ENCODE measurements at regions not wholly inside any gene's neighbourhood (a gene's known extent, or its start where the extent isn't known, plus 50 kb on each side); places are given as distances from the start of the nearest gene placed in this dataset.
"Not testable (repeated sequence)": the region's sequence is repeated elsewhere in the genome, so short reads cannot be mapped to it uniquely, and the experiment has no call there.

DNA sequence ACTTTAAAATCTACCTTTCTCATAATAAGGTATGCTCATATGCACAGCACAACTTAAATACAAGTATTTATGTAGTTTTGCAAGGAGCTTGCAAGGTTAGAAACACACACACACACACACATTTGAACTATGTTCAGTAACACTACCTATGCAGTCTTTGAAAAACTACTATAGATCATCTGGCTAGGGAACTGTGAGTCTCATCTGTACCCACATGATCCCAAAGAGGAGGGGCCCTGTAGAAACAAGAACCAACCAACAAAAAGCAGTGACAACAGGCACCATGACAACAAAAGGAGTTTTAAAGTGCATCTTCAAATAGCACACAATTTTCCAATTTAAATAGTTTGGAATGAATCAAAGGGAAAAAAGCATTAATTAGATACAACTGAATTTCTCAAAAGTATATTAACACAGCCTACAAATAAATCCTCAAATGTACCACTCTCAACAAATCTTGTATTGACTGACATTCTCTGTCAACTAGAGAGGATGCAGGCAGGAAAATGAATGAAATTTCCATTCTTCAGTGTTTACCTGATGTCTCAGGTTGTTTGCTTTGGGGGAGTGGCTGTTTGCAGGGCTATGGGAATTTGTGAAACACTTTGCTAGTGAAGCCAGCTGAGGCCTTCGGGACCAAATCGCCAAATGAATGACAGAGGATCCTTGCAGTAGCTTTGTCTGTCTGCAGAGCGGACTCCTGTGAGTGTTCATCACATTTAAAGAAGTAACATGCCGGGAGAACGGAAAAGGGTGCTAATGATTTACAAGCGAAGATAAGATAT is 297.6 kb downstream of the BCL2L11 start:
- DNase-seq (ENCODE audit: low read depth in 1 of 2, low spot score in 2 of 2); H2BK20ac ChIP-seq (ENCODE audit: low read length); H3K27me3 ChIP-seq (replicated peaks in 1 of 4; ENCODE audit: control insufficient read depth in 3 of 4, extremely low read depth in 1 of 4, insufficient read depth in 3 of 4, low read length in 3 of 4); H2BK120ac ChIP-seq (replicated peaks; ENCODE audit: low read depth, low read length); H3K4me3 ChIP-seq (ENCODE audit: extremely low read depth in 1 of 4, insufficient read depth in 2 of 4, low read depth in 3 of 4, low read length in 4 of 4); H3K79me2 ChIP-seq (ENCODE audit: control insufficient read depth in 1 of 2, insufficient read depth in 2 of 2, low read length in 2 of 2); H3K14ac ChIP-seq (ENCODE audit: insufficient read length); H4K20me1 ChIP-seq (replicated peaks in 1 of 2; ENCODE audit: control insufficient read depth in 1 of 2, insufficient read depth in 2 of 2, low read length in 2 of 2); H2BK12ac ChIP-seq (ENCODE audit: low read depth, low read length); H3K23ac ChIP-seq (ENCODE audit: insufficient read length); H2AK5ac ChIP-seq (ENCODE audit: low read depth, low read length); H3K4me2 ChIP-seq (ENCODE audit: insufficient read depth in 1 of 2, low read depth in 2 of 2, low read length in 2 of 2); H3K36me3 ChIP-seq (ENCODE audit: control insufficient read depth in 2 of 4, insufficient read depth in 4 of 4, low read length in 3 of 4); H3K9ac ChIP-seq (replicated peaks in 1 of 4; ENCODE audit: extremely low read depth in 1 of 4, low read depth in 3 of 4, low read length in 3 of 4); H4K8ac ChIP-seq (ENCODE audit: extremely low read depth, insufficient read depth, low read length); H3K9me3 ChIP-seq (ENCODE audit: insufficient read depth in 2 of 2, low read depth in 1 of 2, low read length in 1 of 2); H3K23me2 ChIP-seq (ENCODE audit: low read depth, low read length); H2BK15ac ChIP-seq (ENCODE audit: low read length); H3K27ac ChIP-seq (ENCODE audit: low read depth, low read length); H4K5ac ChIP-seq (ENCODE audit: insufficient read length, low read depth, low read length); H4K91ac ChIP-seq (replicated peaks; ENCODE audit: insufficient read length, low read length); H3K4me1 ChIP-seq (replicated peaks in 1 of 4; ENCODE audit: control insufficient read depth in 3 of 4, insufficient read depth in 4 of 4, low read length in 3 of 4); H3K56ac ChIP-seq (replicated peaks; ENCODE audit: insufficient read length, low read depth, low read length); H3K79me1 ChIP-seq (ENCODE audit: low read depth, low read length); H3K18ac ChIP-seq (ENCODE audit: extremely low read depth, low read length); FAIRE-seq; POLR2A ChIA-PET (ENCODE audit: partially characterized antibody); H2AFZ ChIP-seq (ENCODE audit: low read length); H2BK5ac ChIP-seq (ENCODE audit: low read depth, low read length); H3K4ac ChIP-seq (replicated peaks; ENCODE audit: insufficient read length, low read depth, low read length): not testable (repeated sequence)
- CTCF ChIA-PET (ENCODE audit: partially characterized antibody): interaction anchor here (0.6 kb wide), 1 partner anchor 230 kb away, joined by 3 read pairs; no protein-coding TSS in a partner anchor
- WGBS, 2 experiments (ENCODE audit: extremely low coverage in 1 of 2, insufficient coverage in 1 of 2, insufficient read length in 1 of 2, insufficient replicate concordance in 2 of 2, low coverage in 1 of 2, low lambda C conversion rate in 2 of 2, missing lambda C conversion rate in 1 of 2): 85% methylated on average over 3 of the region's 6 CpGs; no CpG with 5 or more reads in 1 of the 2 experiments

GRCh38 chr2:111420074-111420473 is 299.4 kb downstream of the BCL2L11 start:
- H2AK5ac ChIP-seq (ENCODE audit: low read depth, low read length); CTCF ChIA-PET (ENCODE audit: partially characterized antibody); H2BK15ac ChIP-seq (ENCODE audit: low read length); H4K91ac ChIP-seq (replicated peaks; ENCODE audit: insufficient read length, low read length); H3K23ac ChIP-seq (ENCODE audit: insufficient read length); H3K9ac ChIP-seq (replicated peaks in 1 of 4; ENCODE audit: extremely low read depth in 1 of 4, low read depth in 3 of 4, low read length in 3 of 4); H3K18ac ChIP-seq (ENCODE audit: extremely low read depth, low read length); H3K9me3 ChIP-seq (ENCODE audit: insufficient read depth in 2 of 2, low read depth in 1 of 2, low read length in 1 of 2); H2BK12ac ChIP-seq (ENCODE audit: low read depth, low read length); H3K4me1 ChIP-seq (replicated peaks in 1 of 4; ENCODE audit: control insufficient read depth in 3 of 4, insufficient read depth in 4 of 4, low read length in 3 of 4); H3K79me1 ChIP-seq (ENCODE audit: low read depth, low read length); H4K5ac ChIP-seq (ENCODE audit: insufficient read length, low read depth, low read length); H3K23me2 ChIP-seq (ENCODE audit: low read depth, low read length); H3K4me3 ChIP-seq (ENCODE audit: extremely low read depth in 1 of 4, insufficient read depth in 2 of 4, low read depth in 3 of 4, low read length in 4 of 4); H3K56ac ChIP-seq (replicated peaks; ENCODE audit: insufficient read length, low read depth, low read length); H2BK5ac ChIP-seq (ENCODE audit: low read depth, low read length); H3K4ac ChIP-seq (replicated peaks; ENCODE audit: insufficient read length, low read depth, low read length); H2BK20ac ChIP-seq (ENCODE audit: low read length); H3K14ac ChIP-seq (ENCODE audit: insufficient read length); POLR2A ChIA-PET (ENCODE audit: partially characterized antibody); DNase-seq (ENCODE audit: low read depth in 1 of 2, low spot score in 2 of 2); H3K79me2 ChIP-seq (ENCODE audit: control insufficient read depth in 1 of 2, insufficient read depth in 2 of 2, low read length in 2 of 2); H2BK120ac ChIP-seq (replicated peaks; ENCODE audit: low read depth, low read length); H3K27ac ChIP-seq (ENCODE audit: low read depth, low read length); FAIRE-seq; H3K4me2 ChIP-seq (ENCODE audit: insufficient read depth in 1 of 2, low read depth in 2 of 2, low read length in 2 of 2); H3K36me3 ChIP-seq (ENCODE audit: control insufficient read depth in 2 of 4, insufficient read depth in 4 of 4, low read length in 3 of 4); H2AFZ ChIP-seq (ENCODE audit: low read length); H3K27me3 ChIP-seq (replicated peaks in 1 of 4; ENCODE audit: control insufficient read depth in 3 of 4, extremely low read depth in 1 of 4, insufficient read depth in 3 of 4, low read length in 3 of 4); H4K20me1 ChIP-seq (replicated peaks in 1 of 2; ENCODE audit: control insufficient read depth in 1 of 2, insufficient read depth in 2 of 2, low read length in 2 of 2); H4K8ac ChIP-seq (ENCODE audit: extremely low read depth, insufficient read depth, low read length): not testable (repeated sequence)
- WGBS, 2 experiments (ENCODE audit: extremely low coverage in 1 of 2, insufficient coverage in 1 of 2, insufficient read length in 1 of 2, insufficient replicate concordance in 2 of 2, low coverage in 1 of 2, low lambda C conversion rate in 2 of 2, missing lambda C conversion rate in 1 of 2): 98% methylated on average over 4 of the region's 6 CpGs; no CpG with 5 or more reads in 1 of the 2 experiments

All from H1 (cell line).